Trophoblast cell (in vitro differentiated cells and primary cell): ENCODE measurements at regions not wholly inside any gene's neighbourhood (a gene's known extent, or its start where the extent isn't known, plus 50 kb on each side); places are given as distances from the start of the nearest gene placed in this dataset.
"Not testable (repeated sequence)": the region's sequence is repeated elsewhere in the genome, so short reads cannot be mapped to it uniquely, and the experiment has no call there.

Experiments used
- DNase-seq, 2 donors: peaks; one replicate each; pipeline ENCODE4 v3.0.0-alpha.2; 2016
- H2AFZ ChIP-seq: 2 replicates; pipeline ENCODE4 v1.6.1; 2013; ENCODE audit warnings: low read length, moderate library complexity, mild to moderate bottlenecking; ENCODE audit not compliant: insufficient read depth, poor library complexity
- H2AK5ac ChIP-seq: 2 replicates; pipeline ENCODE4 v1.6.1; 2013; ENCODE audit warnings: mild to moderate bottlenecking, low read length
- H2BK120ac ChIP-seq: 2 replicates; pipeline ENCODE4 v1.6.1; 2013; ENCODE audit warnings: low read length, mild to moderate bottlenecking, moderate library complexity; ENCODE audit not compliant: insufficient read depth, poor library complexity
- H2BK12ac ChIP-seq: 2 replicates; pipeline ENCODE4 v1.6.1; 2013; ENCODE audit warnings: mild to moderate bottlenecking, low read length, moderate library complexity
- H2BK5ac ChIP-seq: 2 replicates; pipeline ENCODE4 v1.6.1; 2013; ENCODE audit warnings: low read length, low read depth, moderate library complexity, mild to moderate bottlenecking; ENCODE audit not compliant: poor library complexity
- H3K14ac ChIP-seq: 2 replicates; pipeline ENCODE4 v1.6.1; 2013; ENCODE audit warnings: mild to moderate bottlenecking, low read length
- H3K18ac ChIP-seq: 2 replicates; pipeline ENCODE4 v1.6.1; 2013; ENCODE audit warnings: mild to moderate bottlenecking, low read length
- H3K23ac ChIP-seq: 2 replicates; pipeline ENCODE4 v1.6.1; 2013; ENCODE audit warnings: low read length
- H3K27ac ChIP-seq: 2 replicates; pipeline ENCODE4 v1.5.1; 2013; ENCODE audit warnings: low read depth, mild to moderate bottlenecking, inconsistent platforms, low read length, moderate library complexity
- H3K27me3 ChIP-seq: 2 replicates; pipeline ENCODE4 v1.6.1; 2013; ENCODE audit warnings: inconsistent platforms, mild to moderate bottlenecking, low read length, moderate library complexity; ENCODE audit not compliant: insufficient read depth
- H3K36me3 ChIP-seq, 2 experiments: 1 replicate in 1 of 2; 2 replicates in 1 of 2; pipeline ENCODE4 v1.6.1; 2013; ENCODE audit warnings: low read length in 2 of 2, mild to moderate bottlenecking in 2 of 2, moderate library complexity in 1 of 2; ENCODE audit not compliant: insufficient read depth in 2 of 2, control insufficient read depth in 1 of 2
- H3K4ac ChIP-seq: 2 replicates; pipeline ENCODE4 v1.6.1; 2013; ENCODE audit warnings: low read depth, mild to moderate bottlenecking, low read length, moderate library complexity
- H3K4me1 ChIP-seq, 2 experiments: 1 replicate in 1 of 2; 2 replicates in 1 of 2; pipeline ENCODE4 v1.6.1; 2013; ENCODE audit warnings: low read length in 2 of 2, mild to moderate bottlenecking in 2 of 2, moderate library complexity in 1 of 2; ENCODE audit not compliant: insufficient read depth in 2 of 2, control insufficient read depth in 1 of 2
- H3K4me2 ChIP-seq: 2 replicates; pipeline ENCODE4 v1.6.1; 2013; ENCODE audit warnings: inconsistent platforms, mild to moderate bottlenecking, low read length, moderate library complexity
- H3K4me3 ChIP-seq: 2 replicates; pipeline ENCODE4 v1.5.1; 2013; ENCODE audit warnings: mild to moderate bottlenecking, low read depth, low read length, inconsistent platforms
- H3K79me1 ChIP-seq: one replicate; pipeline ENCODE4 v1.6.1; 2013; ENCODE audit warnings: low read length
- H3K79me2 ChIP-seq: 2 replicates; pipeline ENCODE4 v1.6.1; 2013; ENCODE audit warnings: low read length, mild to moderate bottlenecking; ENCODE audit not compliant: control insufficient read depth, insufficient read depth, poor library complexity
- H3K9ac ChIP-seq: 2 replicates; pipeline ENCODE4 v1.6.1; 2013; ENCODE audit warnings: mild to moderate bottlenecking, low read length
- H3K9me3 ChIP-seq: 2 replicates; pipeline ENCODE4 v1.6.1; 2013; ENCODE audit warnings: low read depth, mild to moderate bottlenecking, control low read depth, inconsistent platforms, low read length; ENCODE audit not compliant: insufficient read depth
- H4K12ac ChIP-seq: 2 replicates; pipeline ENCODE4 v1.6.1; 2013; ENCODE audit warnings: low read depth, mild to moderate bottlenecking, low read length, moderate library complexity
- H4K8ac ChIP-seq: 2 replicates; pipeline ENCODE4 v1.6.1; 2013; ENCODE audit warnings: low read depth, mild to moderate bottlenecking, low read length, moderate library complexity
- H4K91ac ChIP-seq: one replicate; pipeline ENCODE4 v1.6.1; 2013; ENCODE audit warnings: low read depth, mild to moderate bottlenecking, low read length, moderate library complexity
- WGBS: extraction: QIAGEN DNeasy Blood & Tissue Kit; methylation state at CpG from one replicate; pipeline ENCODE4 v1.1.7; 2013; ENCODE audit warnings: missing lambda C conversion rate; ENCODE audit not compliant: insufficient read length, insufficient coverage; ENCODE audit errors: extremely low coverage; 5-methylcytosine and 5-hydroxymethylcytosine counted together

- Histone ChIP-seq H2AFZ (no peak overlapping the region), H3K27me3 (no peaks in the 10 kb centered on the region), H3K4me3 (no peak overlapping the region), H2BK5ac (no peak overlapping the region), H3K36me3 (no peaks in the 10 kb centered on the region), H3K9me3 (peaks cover 12% of the 10 kb centered on the region), H3K14ac (no peak overlapping the region), H3K27ac (no peak overlapping the region), H2BK12ac (no peak overlapping the region), H3K79me2 (no peaks in the 10 kb centered on the region), H2BK120ac (no peak overlapping the region), H3K79me1 (no peaks in the 10 kb centered on the region), H3K4ac (no peak overlapping the region), H4K12ac (no peak overlapping the region), H3K9ac (no peak overlapping the region), H3K23ac (no peak overlapping the region), H4K8ac (no peak overlapping the region), H3K18ac (no peak overlapping the region), H3K4me1 (no peaks in the 10 kb centered on the region), H2AK5ac (no peak overlapping the region), H4K91ac (no peak overlapping the region), H3K4me2 (no peak overlapping the region)
- DNase-seq = no peak
- no CpG with 5 or more reads among the region's 12 CpGs for WGBS
Measured at GRCh38 chr6:169397684-169398083, 144.0 kb upstream of the THBS2 start.

GRCh38 chr6:169396554-169397163 is 143.0 kb upstream of the THBS2 start:
- H3K14ac ChIP-seq = no peak overlapping the region
- no peak overlapping the region for H3K4ac ChIP-seq
- no peak overlapping the region for H2BK120ac ChIP-seq
- no peak overlapping the region for H2AK5ac ChIP-seq
- H4K91ac ChIP-seq = no peak overlapping the region
- no peak overlapping the region for H3K4me2 ChIP-seq
- H3K9ac ChIP-seq = no peak overlapping the region
- H3K79me2 ChIP-seq = no peaks in the 10 kb centered on the region
- H2BK5ac ChIP-seq = no peak overlapping the region
- H3K27ac ChIP-seq = no peak overlapping the region
- no peak overlapping the region for H3K4me3 ChIP-seq
- no peak overlapping the region for H3K18ac ChIP-seq
- no peaks in the 10 kb centered on the region for H3K4me1 ChIP-seq
- H4K8ac ChIP-seq = no peak overlapping the region
- H3K9me3 ChIP-seq = peaks cover 12% of the 10 kb centered on the region
- H3K79me1 ChIP-seq = no peaks in the 10 kb centered on the region
- DNase-seq = no peak
- no peaks in the 10 kb centered on the region for H3K27me3 ChIP-seq
- no peak overlapping the region for H3K23ac ChIP-seq
- no peak overlapping the region for H2BK12ac ChIP-seq
- no peak overlapping the region for H4K12ac ChIP-seq
- WGBS = no CpG with 5 or more reads among the region's 19 CpGs
- no peaks in the 10 kb centered on the region for H3K36me3 ChIP-seq
- no peak overlapping the region for H2AFZ ChIP-seq

- DNase-seq, H2BK12ac ChIP-seq, H2BK120ac ChIP-seq, H3K4me1 ChIP-seq, H2AFZ ChIP-seq, H3K9ac ChIP-seq, H3K4me2 ChIP-seq, H3K18ac ChIP-seq, H3K36me3 ChIP-seq, H3K23ac ChIP-seq, H2AK5ac ChIP-seq, H4K91ac ChIP-seq, H3K27ac ChIP-seq, H3K4ac ChIP-seq, H4K12ac ChIP-seq, H3K27me3 ChIP-seq, H3K79me1 ChIP-seq, H3K4me3 ChIP-seq, H2BK5ac ChIP-seq, H4K8ac ChIP-seq, H3K14ac ChIP-seq, H3K79me2 ChIP-seq: not testable (repeated sequence)
- peaks cover 12% of the 10 kb centered on the region for H3K9me3 ChIP-seq
- no CpG with 5 or more reads among the region's 7 CpGs for WGBS
Measured at GRCh38 chr6:169396009-169396539, 142.4 kb upstream of the THBS2 start.

- H2AFZ ChIP-seq = no peak overlapping the region
- no peak overlapping the region for H3K14ac ChIP-seq
- no peak overlapping the region for H4K12ac ChIP-seq
- no peak overlapping the region for H3K18ac ChIP-seq
- WGBS = no CpG with 5 or more reads among the region's 7 CpGs
- H4K91ac ChIP-seq = no peak overlapping the region
- H3K4me1 ChIP-seq = no peaks in the 10 kb centered on the region
- no peak overlapping the region for H3K23ac ChIP-seq
- H3K36me3 ChIP-seq = no peaks in the 10 kb centered on the region
- H2BK120ac ChIP-seq = no peak overlapping the region
- no peak overlapping the region for H3K4me2 ChIP-seq
- no peak overlapping the region for H3K4ac ChIP-seq
- H2BK5ac ChIP-seq = no peak overlapping the region
- no peak overlapping the region for H2BK12ac ChIP-seq
- H4K8ac ChIP-seq = no peak overlapping the region
- H3K27me3 ChIP-seq = no peaks in the 10 kb centered on the region
- H2AK5ac ChIP-seq = no peak overlapping the region
- H3K9me3 ChIP-seq = peaks cover 14% of the 10 kb centered on the region
- no peak for DNase-seq
- no peaks in the 10 kb centered on the region for H3K79me1 ChIP-seq
- no peaks in the 10 kb centered on the region for H3K79me2 ChIP-seq
- H3K4me3 ChIP-seq = peak overlapping the region; percentile 10
- H3K27ac ChIP-seq = no peak overlapping the region
- no peak overlapping the region for H3K9ac ChIP-seq
Measured at GRCh38 chr6:169395080-169395805, 141.6 kb upstream of the THBS2 start.
